Activated T-cell treated with anti-CD3 and anti-CD28 coated beads for 48 hours (primary cell): ENCODE measurements at regions not wholly inside any gene's neighbourhood (a gene's known extent, or its start where the extent isn't known, plus 50 kb on each side); places are given as distances from the start of the nearest gene placed in this dataset.
"Not testable (repeated sequence)": the region's sequence is repeated elsewhere in the genome, so short reads cannot be mapped to it uniquely, and the experiment has no call there.

Experiments
- DNase-seq: peaks from one replicate; pipeline ENCODE4 v3.0.0-alpha.2; 2020; ENCODE audit warnings: low read depth

GRCh38 chr6:155670655-155671054 is 215.0 kb upstream of the NOX3 start:
- no peak for DNase-seq

DNA sequence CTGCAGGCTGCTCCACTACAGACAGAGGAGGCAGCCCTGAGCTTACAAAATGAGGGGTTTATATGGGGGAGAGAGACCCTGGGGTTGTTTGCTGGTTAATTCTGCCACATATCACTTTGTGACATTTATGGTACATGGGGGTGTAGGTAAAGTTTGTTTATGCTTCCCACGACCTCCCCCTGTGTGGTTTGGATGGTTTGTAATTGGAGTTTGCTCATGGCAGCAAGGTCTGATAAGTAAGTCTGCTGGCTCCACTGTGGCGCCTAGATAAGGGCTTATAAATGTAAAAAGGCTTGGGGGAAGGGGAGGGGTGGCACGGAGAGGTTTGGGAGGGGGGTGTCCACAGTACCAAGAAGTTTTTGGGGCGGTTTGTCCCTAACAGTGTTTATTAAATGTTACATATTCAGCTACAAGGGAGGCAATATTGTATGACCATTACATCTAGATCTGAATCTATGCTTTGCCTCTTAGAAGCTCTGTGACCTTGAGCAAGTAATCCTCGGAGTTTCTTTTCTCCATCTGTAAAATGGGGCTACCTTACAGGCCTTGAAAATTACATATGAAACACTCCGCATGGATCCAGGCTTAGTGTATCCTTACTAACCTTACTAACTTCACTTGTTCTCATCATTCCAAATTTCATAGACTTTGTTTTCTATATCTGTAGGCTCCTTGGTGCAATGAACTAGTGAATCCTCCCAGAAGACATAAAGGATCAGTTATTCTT is 204.8 kb upstream of the NOX3 start:
- DNase-seq = no peak

DNA sequence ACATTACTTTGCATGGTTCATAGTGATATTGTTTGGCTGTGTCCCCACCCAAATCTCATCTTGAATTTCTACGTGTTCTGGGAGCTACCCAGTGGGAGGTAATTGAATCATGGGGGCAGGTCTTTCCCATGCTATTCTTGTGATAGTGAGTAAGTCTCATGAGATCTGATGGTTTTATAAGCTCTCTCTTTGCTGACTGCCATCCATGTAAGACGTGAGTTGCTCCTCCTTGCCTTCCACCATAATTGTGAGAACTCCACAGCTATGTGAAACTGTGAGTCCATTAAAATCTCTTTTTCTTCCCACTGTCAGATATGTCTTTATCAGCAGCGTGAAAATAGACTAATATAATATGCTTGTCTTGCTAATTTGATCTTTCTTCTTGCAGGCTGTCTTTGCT is 200.4 kb upstream of the NOX3 start:
- no peak for DNase-seq

- DNase-seq = no peak
These were observed 198.8 kb upstream of the NOX3 start for GRCh38 chr6:155654474-155654873.

- no peak for DNase-seq
These were observed 192.7 kb upstream of the NOX3 start for GRCh38 chr6:155648301-155648700.

DNA sequence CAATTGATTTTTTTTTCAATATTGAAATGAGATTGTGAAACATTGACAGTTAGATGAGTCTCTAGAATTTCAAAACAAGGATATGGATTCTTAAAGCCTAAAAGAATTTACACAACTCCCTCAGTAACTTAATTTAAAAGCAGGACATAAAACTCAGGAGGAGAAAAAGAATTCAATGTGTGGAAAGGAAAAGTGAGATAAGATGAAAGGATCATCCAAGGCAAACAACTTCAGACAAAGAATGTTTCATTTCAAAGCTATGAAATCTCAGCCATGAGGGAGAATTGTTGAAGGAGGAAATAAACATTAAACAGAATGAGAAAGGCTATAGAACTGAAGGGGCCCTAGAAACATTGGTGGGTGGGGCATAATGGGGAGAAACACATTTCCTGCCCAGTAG is 191.7 kb upstream of the NOX3 start:
- DNase-seq = no peak

DNA sequence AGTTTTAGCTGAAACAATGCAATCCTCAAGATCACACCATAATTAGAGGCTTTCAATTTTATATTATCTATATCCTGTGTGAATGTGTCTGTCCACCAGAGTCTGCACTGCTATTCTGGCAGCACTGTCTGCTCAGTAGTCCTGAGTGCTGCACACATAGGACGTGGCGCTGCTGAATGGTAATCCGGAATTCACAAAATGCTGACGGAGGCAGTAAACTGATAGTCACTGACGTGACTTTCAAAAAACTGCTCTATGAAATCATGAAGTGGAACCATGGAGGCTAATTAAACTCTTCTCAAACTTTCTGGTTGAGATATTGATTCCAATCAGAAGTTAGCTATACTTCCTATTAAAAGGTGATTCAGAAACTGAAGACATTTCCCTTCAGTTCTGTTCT is 190.8 kb upstream of the NOX3 start:
- no peak for DNase-seq

DNA sequence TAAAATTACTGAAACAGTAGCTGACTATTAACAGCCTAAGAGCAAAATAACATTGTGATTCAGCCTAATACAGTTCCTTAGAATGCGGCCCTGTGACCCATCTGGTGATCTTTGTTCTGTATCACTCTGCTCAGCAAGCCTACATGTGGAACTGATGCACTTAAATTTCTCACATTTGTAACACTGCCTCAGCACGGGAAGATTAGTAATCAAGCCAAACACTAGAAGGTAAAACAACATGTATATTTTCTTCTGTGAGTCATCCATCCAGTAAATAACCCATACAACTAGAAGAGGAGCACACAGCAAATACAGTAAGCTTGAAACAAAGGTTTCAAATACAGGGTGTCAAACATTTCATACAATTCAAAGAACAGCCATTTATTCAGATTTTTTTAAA is 189.7 kb upstream of the NOX3 start:
- no peak for DNase-seq

- DNase-seq = no peak
These were observed 186.0 kb upstream of the NOX3 start for GRCh38 chr6:155641603-155642002.

DNA sequence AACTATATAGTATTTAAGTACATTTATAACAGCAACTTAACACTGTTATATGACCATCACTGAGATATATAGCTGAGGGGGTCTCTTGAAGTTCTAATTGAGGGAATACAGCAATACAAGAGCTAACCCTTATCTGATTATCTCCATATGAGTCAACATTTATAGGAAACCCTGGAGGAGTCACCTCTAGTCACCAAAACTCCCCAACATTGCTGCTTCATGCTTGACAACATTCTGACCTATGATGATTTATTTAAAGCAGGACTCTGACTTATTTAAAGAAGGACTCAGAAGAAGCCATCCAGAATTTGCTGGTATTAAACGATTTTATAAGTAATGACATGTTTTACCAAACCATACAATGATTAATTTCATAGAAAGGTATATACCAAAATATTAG is 182.6 kb upstream of the NOX3 start:
- DNase-seq = no peak

DNA sequence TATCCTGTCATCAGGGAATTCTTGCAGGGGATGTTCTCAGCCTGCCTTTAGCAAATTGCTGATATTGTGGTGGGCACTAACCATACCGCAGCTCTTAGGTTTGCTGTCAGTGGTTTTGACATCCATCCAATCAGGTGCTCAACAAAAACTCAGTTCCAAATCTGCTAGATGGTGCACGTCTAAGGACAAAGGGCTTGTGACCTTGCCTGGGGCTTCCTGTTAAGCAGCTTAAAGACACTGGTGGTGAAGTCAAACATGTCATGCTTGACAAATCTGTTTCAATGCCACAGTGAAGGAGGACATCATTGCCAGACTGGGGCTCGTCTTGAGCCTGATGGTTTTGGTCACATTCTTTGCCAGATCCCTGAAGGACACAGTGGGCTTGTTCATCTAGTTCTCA is 179.8 kb upstream of the NOX3 start:
- DNase-seq = no peak

DNA sequence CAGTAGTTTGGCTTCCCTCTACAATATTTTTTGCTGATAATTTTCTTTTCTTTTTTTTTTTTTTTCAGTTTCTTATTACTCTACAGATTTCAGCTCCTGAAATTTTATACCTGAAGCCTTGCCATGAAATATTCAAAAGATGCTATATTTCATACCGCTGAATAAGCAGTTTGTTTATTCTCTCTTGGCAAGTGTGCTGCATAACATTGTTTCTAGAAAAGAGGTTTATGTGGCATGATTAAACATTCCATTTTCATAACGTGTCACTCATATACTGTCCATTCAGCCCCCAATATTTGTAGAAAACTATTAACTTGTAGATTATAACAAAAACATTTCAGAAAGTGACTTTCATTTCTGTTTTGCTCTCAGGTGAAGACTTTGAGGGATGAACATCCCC is 174.4 kb upstream of the NOX3 start:
- DNase-seq = no peak

GRCh38 chr6:155629652-155630051 is 174.0 kb upstream of the NOX3 start:
- DNase-seq = no peak

GRCh38 chr6:155628306-155628705 is 172.7 kb upstream of the NOX3 start:
- DNase-seq = peak; percentile 29

DNA sequence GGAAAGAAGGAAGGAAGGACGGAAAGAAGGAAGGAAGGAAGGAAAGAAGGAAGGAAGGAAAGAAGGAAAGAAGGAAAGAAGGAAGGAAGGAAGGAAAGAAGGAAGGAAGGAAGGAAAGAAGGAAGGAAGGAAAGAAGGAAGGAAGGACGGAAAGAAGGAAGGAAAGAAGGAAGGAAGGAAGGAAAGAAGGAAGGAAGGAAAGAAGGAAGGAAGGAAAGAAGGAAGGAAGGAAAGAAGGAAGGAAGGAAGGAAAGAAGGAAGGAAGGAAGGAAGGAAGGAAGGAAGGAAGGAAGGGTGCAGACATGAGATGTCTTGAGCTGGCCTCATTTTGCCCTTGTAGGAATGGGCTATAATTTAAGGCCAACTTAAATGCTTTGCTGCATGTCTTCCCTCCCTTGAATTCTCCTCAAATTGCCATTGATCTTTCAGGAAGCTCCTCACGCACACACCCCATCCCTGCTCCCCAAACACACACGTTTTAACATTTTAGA is 172.1 kb upstream of the NOX3 start:
- DNase-seq = not testable (repeated sequence)

DNA sequence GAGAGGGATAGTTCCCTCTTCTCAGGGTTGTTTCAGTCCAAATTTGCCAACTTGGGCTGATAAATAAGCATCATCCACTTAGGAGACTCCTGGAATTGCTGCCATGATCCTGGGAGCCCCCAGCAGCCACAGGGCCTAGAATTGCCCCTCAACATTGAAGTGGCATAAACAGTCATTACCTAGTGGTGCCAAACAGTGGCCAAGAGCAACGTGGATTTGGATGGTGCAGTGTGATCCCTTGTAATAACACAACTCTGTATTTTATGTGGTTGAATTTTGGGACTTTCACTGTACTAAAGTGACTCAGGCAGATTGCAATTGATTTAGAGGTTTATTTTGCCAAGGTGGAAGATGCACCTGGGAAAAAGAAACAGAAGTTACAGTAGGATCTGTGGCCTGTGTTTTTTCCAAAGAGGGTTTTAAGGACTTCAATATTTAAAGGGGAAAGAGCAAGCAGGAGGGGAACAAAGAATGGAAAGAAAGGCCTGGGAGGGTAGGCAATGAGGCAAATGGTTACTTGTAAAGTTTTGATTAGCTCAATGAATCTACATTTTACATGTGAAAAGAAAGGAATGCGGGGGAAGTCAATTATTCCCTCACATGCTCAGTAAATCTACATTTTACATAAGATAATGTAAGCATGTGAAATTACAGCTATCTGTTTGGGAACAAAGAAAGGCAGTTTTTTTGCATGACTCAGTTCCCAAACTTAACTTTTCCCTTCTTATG is 168.0 kb upstream of the NOX3 start:
- DNase-seq = no peak

DNA sequence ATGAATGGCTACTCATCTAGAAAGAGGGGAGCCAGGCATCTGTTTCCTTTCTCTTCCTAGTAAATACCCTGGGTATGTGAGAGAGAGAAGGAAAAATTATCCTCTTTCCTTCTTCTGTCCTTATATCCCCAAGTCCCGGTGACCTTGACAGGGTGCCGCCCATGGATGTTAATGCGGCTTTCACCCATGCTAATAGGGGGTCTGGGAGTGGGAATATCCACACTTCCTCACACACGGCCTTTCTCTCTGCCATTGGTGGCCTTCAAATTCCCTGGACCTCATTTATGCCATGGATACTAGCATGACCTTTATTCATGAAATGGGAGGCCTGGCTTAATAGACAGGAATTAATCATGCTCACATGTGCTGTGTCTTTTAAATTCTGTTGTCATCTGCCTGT is 159.0 kb upstream of the NOX3 start:
- DNase-seq = no peak

GRCh38 chr6:155611742-155612141 is 156.1 kb upstream of the NOX3 start:
- no peak for DNase-seq

DNA sequence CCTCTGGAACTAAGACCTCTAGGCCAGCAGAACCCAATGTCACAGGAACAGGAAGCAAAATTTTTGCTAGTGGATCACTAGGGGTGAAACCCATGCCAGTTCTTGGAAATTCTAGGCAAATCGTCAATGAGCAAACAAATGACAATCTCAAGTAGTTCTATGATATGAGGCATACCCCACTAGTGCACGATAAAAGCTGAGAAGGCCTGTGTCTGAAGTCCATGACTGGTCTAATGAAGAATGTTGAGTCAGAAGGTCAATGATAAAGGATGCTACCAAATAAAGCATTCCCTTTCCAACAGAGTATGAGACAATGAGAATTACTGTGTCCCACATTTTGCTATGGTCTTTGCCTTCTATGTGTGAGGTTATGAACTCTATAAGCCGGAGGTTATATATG is 149.4 kb upstream of the NOX3 start:
- DNase-seq = no peak

GRCh38 chr6:155599561-155599960 is 143.9 kb upstream of the NOX3 start:
- no peak for DNase-seq

- no peak for DNase-seq
These were observed 143.5 kb upstream of the NOX3 start for GRCh38 chr6:155599160-155599559.

GRCh38 chr6:155595284-155595683 is 139.6 kb upstream of the NOX3 start:
- DNase-seq = no peak

GRCh38 chr6:155591741-155592140 is 136.1 kb upstream of the NOX3 start:
- no peak for DNase-seq

- no peak for DNase-seq
These were observed 133.6 kb upstream of the NOX3 start for GRCh38 chr6:155589190-155589589.
